DMS53 treated with DMSO at 0.1 percent for 48 hours (cell line): ENCODE measurements at regions not wholly inside any gene's neighbourhood (a gene's known extent, or its start where the extent isn't known, plus 50 kb on each side); places are given as distances from the start of the nearest gene placed in this dataset.

Source experiments
- DNase-seq: peaks from one replicate; lab custom pipeline; 2025; ENCODE audit not compliant: unreplicated experiment; lab: John Stamatoyannopoulos, UW

- DNase-seq = no peak
Observed at GRCh38 chr13:104086759-104087158, 1020.5 kb upstream of the SLC10A2 start.

DNA sequence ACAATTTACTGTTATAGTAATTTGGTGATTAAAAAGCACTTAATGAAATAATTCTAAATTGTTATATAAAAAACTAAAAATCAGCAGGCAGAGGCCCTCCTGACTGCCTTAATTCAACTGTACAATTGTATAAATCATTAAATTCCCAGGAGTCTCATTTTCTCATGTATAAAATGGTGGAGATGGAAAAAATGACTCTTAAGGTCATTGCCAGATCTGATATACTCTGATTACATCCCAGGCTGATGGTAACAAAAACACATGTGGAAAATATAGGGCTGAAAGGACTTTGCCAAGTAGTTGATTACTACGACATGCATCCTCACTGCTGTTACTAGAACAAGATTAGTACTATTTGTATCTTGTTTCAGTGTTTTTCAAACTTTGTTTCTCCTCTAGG, 1020.0 kb upstream of the SLC10A2 start:
- no peak for DNase-seq

DNA sequence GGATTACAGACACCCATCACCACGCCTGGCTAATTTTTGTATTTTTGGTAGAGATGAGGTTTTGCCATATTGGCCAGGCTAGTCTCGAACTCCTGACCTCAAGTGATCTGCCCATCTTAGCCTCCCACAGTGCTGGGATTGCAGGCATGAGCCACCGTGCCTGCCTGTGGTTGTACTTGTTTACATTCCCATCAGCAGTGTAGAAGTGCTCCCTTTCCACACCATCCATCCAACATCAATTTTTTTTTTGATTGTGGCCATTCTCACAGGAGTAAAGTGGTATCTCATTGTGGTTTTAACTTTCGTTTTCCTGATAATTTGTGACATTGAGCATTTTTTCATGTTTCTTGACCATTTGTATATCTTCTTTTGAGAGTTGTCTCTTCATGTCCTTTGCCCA, 1019.4 kb upstream of the SLC10A2 start:
- no peak for DNase-seq

DNA sequence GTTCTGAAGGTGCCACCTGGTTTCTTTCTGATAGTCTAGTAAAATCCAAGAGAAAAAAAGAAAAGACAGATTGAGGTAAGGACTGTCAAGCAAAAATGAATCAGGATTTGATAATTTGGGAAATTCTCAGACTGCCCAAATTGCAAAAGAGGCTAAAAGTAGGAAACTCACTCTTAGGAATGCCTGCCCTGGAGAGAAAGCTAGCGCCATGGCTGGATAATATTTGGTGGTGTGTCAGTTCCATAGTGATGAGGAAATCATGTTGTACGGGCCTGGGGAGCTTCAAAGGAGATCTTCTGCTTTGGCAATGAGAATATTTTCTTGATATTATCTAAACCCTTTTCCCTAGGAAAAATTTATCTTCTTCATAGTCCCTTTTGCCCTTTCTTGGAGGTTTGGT, 1008.1 kb upstream of the SLC10A2 start:
- DNase-seq = no peak

DNA sequence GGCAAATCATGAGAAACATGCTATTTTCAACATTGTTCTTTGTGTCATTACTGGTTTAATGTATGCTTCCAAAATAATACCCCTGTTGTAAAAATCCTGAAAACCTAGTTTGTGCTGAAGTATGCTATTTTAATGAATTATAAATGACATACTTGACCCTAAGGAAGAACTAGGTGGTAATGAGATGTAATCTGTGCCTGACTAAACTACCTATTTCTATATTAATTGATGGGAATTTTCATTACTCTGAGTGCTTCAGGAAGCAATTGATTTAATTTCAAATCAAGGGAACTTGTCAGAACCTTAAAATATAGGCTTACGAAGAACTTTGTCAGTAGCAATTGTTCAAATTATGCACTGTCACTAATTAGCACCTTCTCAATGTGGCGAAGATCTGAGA, 1005.6 kb upstream of the SLC10A2 start:
- DNase-seq = no peak

DNA sequence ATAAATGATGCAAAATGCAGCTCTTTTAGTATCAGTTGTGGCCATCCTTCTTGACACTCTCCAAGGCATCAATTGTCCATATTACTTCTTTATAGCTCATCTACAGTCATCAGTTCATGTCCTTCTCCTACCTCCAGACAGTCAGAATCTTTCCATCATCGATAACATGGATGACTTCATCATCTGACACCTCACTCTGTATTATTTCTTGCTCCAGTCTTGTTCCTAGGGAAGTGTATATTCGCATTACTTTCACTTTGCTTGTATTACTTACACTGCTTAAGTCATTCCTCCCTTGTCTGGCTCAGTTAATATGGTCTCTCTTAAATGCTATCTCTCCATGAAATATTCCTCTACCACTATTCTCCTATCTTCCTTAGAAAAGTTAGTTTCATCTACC, 999.1 kb upstream of the SLC10A2 start:
- no peak for DNase-seq

DNA sequence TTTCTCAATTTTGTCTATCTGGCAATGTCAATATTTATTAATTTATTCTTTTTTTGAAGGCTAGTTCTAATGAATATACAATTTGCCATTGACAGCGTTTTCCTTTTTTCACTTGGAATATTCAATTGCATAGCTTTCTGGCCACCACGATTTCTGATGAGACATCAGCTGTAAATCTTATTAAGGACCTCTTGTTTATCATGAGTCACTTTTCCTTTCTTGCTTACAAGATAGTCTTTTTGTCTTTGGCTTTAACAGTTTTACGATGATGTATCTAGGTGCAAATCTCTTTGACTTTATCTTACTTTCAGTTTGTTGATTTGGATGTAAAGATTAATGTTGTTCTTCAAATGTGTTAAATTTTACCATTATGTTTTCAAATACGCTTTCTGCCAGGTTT, 991.6 kb upstream of the SLC10A2 start:
- no peak for DNase-seq

GRCh38 chr13:104045907-104046306, 979.7 kb upstream of the SLC10A2 start:
- DNase-seq = no peak

DNA sequence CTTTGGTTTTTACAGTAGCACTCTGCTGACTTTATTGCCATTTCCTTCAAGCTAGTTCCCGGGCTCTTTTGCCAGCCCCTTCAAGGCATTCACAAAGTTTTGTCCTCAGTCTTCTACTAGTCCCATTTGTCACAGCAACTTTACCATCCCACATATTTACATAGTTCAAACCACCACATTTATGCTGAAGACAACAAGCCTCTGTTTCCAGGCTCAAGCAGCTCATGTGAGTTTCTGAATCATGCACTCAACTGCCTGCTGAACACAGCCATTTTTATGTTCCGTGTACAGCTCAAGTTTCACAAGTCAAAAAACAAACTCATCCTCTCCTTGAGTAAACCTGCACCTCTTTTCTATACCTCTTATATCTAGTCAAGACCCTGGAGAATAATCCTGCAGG, 977.0 kb upstream of the SLC10A2 start:
- no peak for DNase-seq

- no peak for DNase-seq
Observed at GRCh38 chr13:104034891-104035290, 968.7 kb upstream of the SLC10A2 start.

GRCh38 chr13:104025303-104025702, 959.1 kb upstream of the SLC10A2 start:
- no peak for DNase-seq

DNA sequence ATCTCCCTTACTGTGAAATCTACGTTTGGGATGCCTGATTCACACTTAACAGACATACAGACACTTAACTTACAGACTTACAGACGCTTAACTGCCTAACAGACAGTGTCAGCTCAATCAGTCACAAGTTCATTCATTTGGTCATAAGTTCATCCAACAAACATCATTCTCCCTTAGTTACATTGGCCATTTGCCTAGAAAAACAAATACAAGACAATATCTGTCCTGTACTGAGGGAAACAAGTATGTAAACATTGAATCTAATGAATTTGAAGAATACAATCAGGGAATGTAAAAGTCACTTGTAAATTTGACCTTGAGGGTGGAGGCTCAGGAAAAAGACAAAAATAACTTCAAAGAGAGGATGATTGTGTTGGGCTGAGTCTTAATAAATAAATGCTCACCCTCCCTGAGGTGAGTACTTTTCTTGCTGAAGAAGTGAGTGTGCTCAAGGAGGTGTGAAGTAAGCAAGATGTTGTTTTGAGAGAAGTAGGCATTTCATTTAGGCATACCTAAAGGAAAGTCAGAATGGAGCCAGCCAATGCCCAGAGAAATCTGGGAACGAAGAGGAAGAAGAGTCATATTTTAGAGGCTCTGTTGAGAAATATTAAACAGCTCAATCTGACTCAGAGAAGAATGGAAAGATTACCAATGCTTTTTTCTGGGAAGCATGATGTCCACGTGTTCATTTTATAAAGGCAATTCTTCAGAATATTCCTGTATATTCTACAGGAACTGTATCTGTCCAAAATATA, 958.4 kb upstream of the SLC10A2 start:
- no peak for DNase-seq

GRCh38 chr13:104021806-104022397, 955.7 kb upstream of the SLC10A2 start:
- no peak for DNase-seq

- no peak for DNase-seq
Observed at GRCh38 chr13:104017317-104017716, 951.1 kb upstream of the SLC10A2 start.

- DNase-seq = no peak
Observed at GRCh38 chr13:104015646-104016396, 949.6 kb upstream of the SLC10A2 start.

GRCh38 chr13:104014803-104015645, 948.8 kb upstream of the SLC10A2 start:
- no peak for DNase-seq

- no peak for DNase-seq
Observed at GRCh38 chr13:104011505-104012241, 945.5 kb upstream of the SLC10A2 start.

GRCh38 chr13:104008541-104009435, 942.6 kb upstream of the SLC10A2 start:
- DNase-seq = no peak

GRCh38 chr13:104008075-104008474, 941.9 kb upstream of the SLC10A2 start:
- DNase-seq = no peak
